GM23338 (cell line): ENCODE measurements at regions not wholly inside any gene's neighbourhood (a gene's known extent, or its start where the extent isn't known, plus 50 kb on each side); places are given as distances from the start of the nearest gene placed in this dataset.
A peak's percentile ranks its signal among the peaks of the same experiment; 100 is the strongest.
"Not testable (repeated sequence)": the region's sequence is repeated elsewhere in the genome, so short reads cannot be mapped to it uniquely, and the experiment has no call there.

Experiments
- ATAC-seq: fragments of 200-7000 bp; cut with Tn5 transposase; 3 replicates; pipeline ENCODE4 v1.9.1; 2020
- DNase-seq: peaks from one replicate; pipeline ENCODE4 v3.0.0-alpha.2; 2015; ENCODE audit warnings: low spot score
- H2AFZ ChIP-seq: fragments of 200-600 bp; sonication (generic); 2 replicates; pipeline ENCODE4 v1.8.0; 2016; ENCODE audit warnings: antibody characterized with exemption, mild to moderate bottlenecking, moderate library complexity
- H3F3A ChIP-seq: fragments of 200-600 bp; sonication (generic); replicated peaks from 2 replicates; pipeline ENCODE4 v1.8.0; 2017; ENCODE audit warnings: antibody characterized with exemption, mixed run types, low read depth
- H3K27ac ChIP-seq: fragments of 200-600 bp; sonication (generic); 2 replicates; pipeline ENCODE4 v1.6.1; 2016; ENCODE audit warnings: low read depth
- H3K27me3 ChIP-seq: fragments of 200-600 bp; sonication (generic); 2 replicates; pipeline ENCODE4 v1.8.0; 2016; ENCODE audit warnings: mild to moderate bottlenecking, mixed run types, moderate library complexity; ENCODE audit not compliant: insufficient read depth
- H3K36me3 ChIP-seq: fragments of 200-600 bp; sonication (generic); 2 replicates; pipeline ENCODE4 v1.8.0; 2016; ENCODE audit warnings: mild to moderate bottlenecking; ENCODE audit not compliant: insufficient read depth
- H3K4me1 ChIP-seq: fragments of 200-600 bp; sonication (generic); 2 replicates; pipeline ENCODE4 v1.8.0; 2016; ENCODE audit warnings: mild to moderate bottlenecking, moderate library complexity; ENCODE audit not compliant: insufficient read depth
- H3K4me2 ChIP-seq: fragments of 200-600 bp; sonication (generic); 2 replicates; pipeline ENCODE4 v1.7.1; 2017; ENCODE audit warnings: mixed run types
- H3K4me3 ChIP-seq: fragments of 200-600 bp; sonication (generic); 2 replicates; pipeline ENCODE4 v1.6.1; 2016; ENCODE audit warnings: mixed run types
- H3K79me2 ChIP-seq: fragments of 200-600 bp; sonication (generic); replicated peaks from 2 replicates; pipeline ENCODE4 v1.8.0; 2017; ENCODE audit warnings: mild to moderate bottlenecking; ENCODE audit not compliant: insufficient read depth
- H3K9me2 ChIP-seq: fragments of 200-600 bp; sonication (generic); 2 replicates; pipeline ENCODE4 v1.8.0; 2017; ENCODE audit not compliant: insufficient read depth
- H4K20me1 ChIP-seq: fragments of 200-600 bp; sonication (generic); replicated peaks from 2 replicates; pipeline ENCODE4 v1.8.0; 2017; ENCODE audit warnings: mild to moderate bottlenecking; ENCODE audit not compliant: insufficient read depth
- H3K27ac Mint-ChIP-seq: 2 replicates; pipeline ENCODE4 v1.8.0; 2020; ENCODE audit warnings: inconsistent platforms, mild to moderate bottlenecking, moderate library complexity, mixed read lengths
- H3K27me3 Mint-ChIP-seq: 3 replicates; pipeline ENCODE4 v1.8.0; 2022; ENCODE audit warnings: low read depth, mild to moderate bottlenecking, moderate library complexity, mixed read lengths, inconsistent platforms; ENCODE audit not compliant: insufficient read depth, poor library complexity
- H3K36me3 Mint-ChIP-seq: 3 replicates; pipeline ENCODE4 v1.8.0; 2021; ENCODE audit warnings: low read depth, mild to moderate bottlenecking, inconsistent platforms, moderate library complexity, mixed read lengths
- H3K4me1 Mint-ChIP-seq: 3 replicates; pipeline ENCODE4 v1.8.0; 2020; ENCODE audit warnings: mild to moderate bottlenecking, inconsistent platforms, mixed read lengths
- H3K4me3 Mint-ChIP-seq: 3 replicates; pipeline ENCODE4 v1.8.0; 2021; ENCODE audit warnings: moderate library complexity, mild to moderate bottlenecking, inconsistent platforms, mixed read lengths
- H3K9me3 Mint-ChIP-seq: 3 replicates; pipeline ENCODE4 v1.8.0; 2020; ENCODE audit warnings: moderate library complexity, mild to moderate bottlenecking, inconsistent platforms, mixed read lengths
- CTCF ChIP-seq, 2 experiments: fragments of 200-600 bp in 1 of 2; sonication (generic) in 1 of 2; conservative IDR thresholded peaks; 2 replicates each; pipeline versions ENCODE4 v1.5.1 to v1.6.1; 2016 to 2017; ENCODE audit warnings: antibody characterized with exemption in 2 of 2, low read depth in 2 of 2, mild to moderate bottlenecking in 2 of 2, moderate library complexity in 1 of 2
- EZH2phosphoT487 ChIP-seq: fragments of 200-600 bp; sonication (generic); IDR thresholded peaks from one replicate; pipeline ENCODE4 v1.8.1; 2018; ENCODE audit warnings: antibody characterized with exemption; ENCODE audit not compliant: unreplicated experiment
- REST ChIP-seq: IDR thresholded peaks from one replicate; pipeline ENCODE4 v1.6.1; 2018; ENCODE audit warnings: antibody characterized with exemption; ENCODE audit not compliant: unreplicated experiment
- ZNF114 ChIP-seq: fragments of 250-450 bp; sonication (Bioruptor Pico); IDR thresholded peaks from 2 replicates; pipeline ENCODE4 v1.5.0; 2020; ENCODE audit warnings: mild to moderate bottlenecking, moderate library complexity
- ZNF331 ChIP-seq: fragments of 250-450 bp; sonication (Bioruptor Pico); IDR thresholded peaks from 2 replicates; pipeline ENCODE4 v1.5.0; 2020; ENCODE audit warnings: low read depth, mild to moderate bottlenecking, moderate library complexity
- ZNF462 ChIP-seq: fragments of 250-450 bp; sonication (Bioruptor Pico); IDR thresholded peaks from 2 replicates; pipeline ENCODE4 v1.5.0; 2020; ENCODE audit warnings: mild to moderate bottlenecking, moderate library complexity

GRCh38 chr3:154835639-154836038 lies 244.5 kb upstream of the MME start (continued):
- no peak for TF ChIP-seq ZNF462 (CRISPR knock-in tag)
- TF ChIP-seq ZNF114 (CRISPR knock-in tag), result no peak

DNA sequence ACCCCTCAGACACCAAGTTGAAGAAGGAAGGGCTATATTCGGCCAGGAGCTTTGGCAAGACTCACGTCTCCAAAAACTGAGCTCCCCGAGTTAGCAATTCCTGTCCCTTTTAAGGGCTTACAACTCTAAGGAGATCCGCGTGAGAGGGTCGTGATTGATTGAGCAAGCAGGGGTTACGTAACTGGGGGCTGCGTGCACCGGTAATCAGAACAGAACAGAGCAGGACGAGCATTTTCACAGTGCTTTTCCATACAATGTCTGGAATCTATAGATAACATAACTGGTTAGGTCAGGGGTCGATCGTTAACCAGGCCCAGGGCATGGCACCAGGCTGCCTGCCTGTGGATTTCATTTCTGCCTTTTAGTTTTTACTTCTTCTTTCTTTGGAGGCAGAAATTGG lies 245.3 kb upstream of the MME start:
- not testable (repeated sequence) for H3K4me3 ChIP-seq, H3K4me1 ChIP-seq, H3K4me2 ChIP-seq, H3K27ac ChIP-seq, H3F3A ChIP-seq, DNase-seq, ATAC-seq, H3K27ac Mint-ChIP-seq, H3K9me2 ChIP-seq, H3K79me2 ChIP-seq, H3K9me3 Mint-ChIP-seq, H4K20me1 ChIP-seq, H3K36me3 ChIP-seq, H3K27me3 Mint-ChIP-seq, H3K4me3 Mint-ChIP-seq, H3K4me1 Mint-ChIP-seq, H3K27me3 ChIP-seq, H3K36me3 Mint-ChIP-seq
- H2AFZ ChIP-seq, result peak overlapping the region; percentile 70; the same call in 1 of the 2 replicates

DNA sequence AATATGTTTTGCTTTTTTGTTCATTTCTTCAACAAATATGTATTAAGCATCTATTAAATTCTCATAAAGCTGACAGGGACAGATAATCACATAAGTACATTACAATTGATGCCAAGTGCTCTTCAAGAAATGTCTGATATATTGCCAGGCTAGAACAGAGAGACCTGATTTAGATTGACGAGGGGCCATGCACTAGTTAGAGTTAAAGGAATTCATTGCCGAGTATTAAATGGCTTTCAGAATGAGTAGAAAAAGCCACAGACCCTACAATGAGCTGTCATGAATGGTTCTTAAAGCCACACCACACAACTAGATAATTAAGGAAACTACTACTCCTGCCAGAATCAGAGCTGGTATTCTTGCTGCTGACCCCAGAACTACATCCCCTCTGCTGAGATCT lies 250.2 kb upstream of the MME start:
- no peaks in the 10 kb centered on the region for H3K27me3 Mint-ChIP-seq
- H3K4me3 Mint-ChIP-seq, result no peak overlapping the region
- ATAC-seq (no peak), DNase-seq (no peak)
- no peaks in the 10 kb centered on the region for H4K20me1 ChIP-seq
- H3K36me3 Mint-ChIP-seq, result peaks cover 7% of the 10 kb centered on the region; the same call in 2 of the 3 replicates
- H3K4me3 ChIP-seq, result no peak overlapping the region
- no peak overlapping the region for H3K27ac Mint-ChIP-seq
- no peaks in the 10 kb centered on the region for H3F3A ChIP-seq
- H3K27me3 ChIP-seq, result no peaks in the 10 kb centered on the region
- TF ChIP-seq EZH2phosphoT487 (no peak), CTCF (conservative IDR thresholded peaks at IDR 0.05; ENCODE audit: low read depth in 2 of 2) (no peak), REST (no peak), ZNF331 (no peak)
- H3K27ac ChIP-seq, result no peak overlapping the region
- no peak overlapping the region for H3K4me2 ChIP-seq
- H3K79me2 ChIP-seq, result no peaks in the 10 kb centered on the region
- H3K9me2 ChIP-seq, result peaks cover 7% of the 10 kb centered on the region; the same call in 1 of the 2 replicates
- peaks cover 9% of the 10 kb centered on the region for H3K4me1 ChIP-seq
- H2AFZ ChIP-seq, result no peak overlapping the region
- peaks cover 16% of the 10 kb centered on the region for H3K36me3 ChIP-seq
- H3K9me3 Mint-ChIP-seq, result peaks cover 23% of the 10 kb centered on the region
- H3K4me1 Mint-ChIP-seq, result peaks cover 10% of the 10 kb centered on the region
